Esophagus mucosa (tissue), 1 donor: ENCODE measurements at regions not wholly inside any gene's neighbourhood (a gene's known extent, or its start where the extent isn't known, plus 50 kb on each side); places are given as distances from the start of the nearest gene placed in this dataset.

Experiments used
- ATAC-seq: fragments of 200-7000 bp; cut with Tn5 transposase; one replicate; pipeline ENCODE4 v1.9.1; 2020
- donor health status: DM: yes; HTN: yes; CAD: no.

- ATAC-seq, result no peak
Measured at GRCh38 chr6:6704103-6705060, 115.9 kb downstream of the LY86 start.

- no peak for ATAC-seq
Measured at GRCh38 chr6:6705061-6705425, 116.5 kb downstream of the LY86 start.

GRCh38 chr6:6705915-6706675 lies 117.6 kb downstream of the LY86 start:
- no peak for ATAC-seq

- ATAC-seq, result peak; percentile 74
Measured at GRCh38 chr6:6707143-6707542, 118.6 kb downstream of the LY86 start.

- ATAC-seq, result no peak
Measured at GRCh38 chr6:6709106-6709505, 120.6 kb downstream of the LY86 start.

- ATAC-seq, result no peak
Measured at GRCh38 chr6:6711031-6711785, 122.7 kb downstream of the LY86 start.

- peak; percentile 20 for ATAC-seq
Measured at GRCh38 chr6:6711832-6712448, 123.4 kb downstream of the LY86 start.

- ATAC-seq, result peak; percentile 88
Measured at GRCh38 chr6:6712449-6713403, 124.2 kb downstream of the LY86 start.

- peak; percentile 28 for ATAC-seq
Measured at GRCh38 chr6:6713657-6714056, 125.1 kb downstream of the LY86 start.

- no peak for ATAC-seq
Measured at GRCh38 chr6:6714118-6714897, 125.8 kb downstream of the LY86 start.

GRCh38 chr6:6714953-6715352 lies 126.4 kb downstream of the LY86 start:
- ATAC-seq, result no peak

- no peak for ATAC-seq
Measured at GRCh38 chr6:6715465-6715864, 126.9 kb downstream of the LY86 start.

- ATAC-seq, result no peak
Measured at GRCh38 chr6:6716998-6717763, 128.7 kb downstream of the LY86 start.

GRCh38 chr6:6717953-6718352 lies 129.4 kb downstream of the LY86 start:
- ATAC-seq, result peak; percentile 79

- peak; percentile 77 for ATAC-seq
Measured at GRCh38 chr6:6721606-6722005, 133.1 kb downstream of the LY86 start.

GRCh38 chr6:6722195-6722594 lies 133.7 kb downstream of the LY86 start:
- no peak for ATAC-seq

GRCh38 chr6:6723361-6723760 lies 134.8 kb downstream of the LY86 start:
- no peak for ATAC-seq

GRCh38 chr6:6723921-6724538 lies 135.5 kb downstream of the LY86 start:
- peak; percentile 53 for ATAC-seq
